IMR-90 (cell line): ENCODE measurements at regions not wholly inside any gene's neighbourhood (a gene's known extent, or its start where the extent isn't known, plus 50 kb on each side); places are given as distances from the start of the nearest gene placed in this dataset.

Experiments used
- ATAC-seq: fragments of 200-7000 bp; cut with Tn5 transposase; 2 replicates; pipeline ENCODE4 v1.9.1; 2020; ENCODE audit warnings: low read depth, mild to moderate bottlenecking, moderate library complexity
- BruUV-seq: library from RNA; stranded (reverse); fragments of 400-500 nt; replicated peaks from 2 replicates; lab custom pipeline; 2021; lab: Mats Ljungman, UMichigan
- CTCF ChIA-PET: fragments of 300-600 bp; formaldehyde crosslinking; extraction: SDS; loops from one replicate; lab custom pipeline; 2021; ENCODE audit warnings: antibody characterized with exemption; lab: Yijun Ruan, JAX
- POLR2A ChIA-PET: fragments of 300-600 bp; sonication (Branson Sonifier 250); formaldehyde crosslinking; loops from one replicate; lab custom pipeline; 2022; ENCODE audit warnings: antibody characterized with exemption; ENCODE audit not compliant: unreplicated experiment; lab: Charles Lee
- DNase-seq: peaks from one replicate; pipeline ENCODE4 v3.0.0; 2013
- H2AFZ ChIP-seq: replicated peaks from 2 replicates; pipeline ENCODE3; 2013; ENCODE audit warnings: low read length, mild to moderate bottlenecking; ENCODE audit not compliant: poor library complexity
- H2AK5ac ChIP-seq: 2 replicates; pipeline ENCODE4 v1.6.1; 2013; ENCODE audit warnings: low read depth, low read length, inconsistent platforms
- H2AK9ac ChIP-seq: replicated peaks from 2 replicates; pipeline ENCODE3; 2013; ENCODE audit warnings: mild to moderate bottlenecking, low read depth, low read length, moderate library complexity; ENCODE audit not compliant: poor library complexity
- H2BK120ac ChIP-seq: 2 replicates; pipeline ENCODE4 v1.6.1; 2013; ENCODE audit warnings: low read depth, low read length, inconsistent platforms
- H2BK15ac ChIP-seq: 3 replicates; pipeline ENCODE4 v1.6.1; 2013; ENCODE audit warnings: low read depth, low read length, inconsistent platforms
- H2BK20ac ChIP-seq: 2 replicates; pipeline ENCODE4 v1.6.1; 2013; ENCODE audit warnings: low read depth, mild to moderate bottlenecking, inconsistent platforms, low read length, moderate library complexity
- H2BK5ac ChIP-seq: 2 replicates; pipeline ENCODE4 v1.6.1; 2013; ENCODE audit warnings: mild to moderate bottlenecking, low read depth, low read length, inconsistent platforms; ENCODE audit not compliant: poor library complexity, severe bottlenecking
- H3K14ac ChIP-seq: replicated peaks from 2 replicates; pipeline ENCODE4 v1.6.1; 2013; ENCODE audit warnings: low read depth, low read length, inconsistent platforms
- H3K18ac ChIP-seq: 2 replicates; pipeline ENCODE4 v1.6.1; 2013; ENCODE audit warnings: low read depth, low read length, control low read depth
- H3K23ac ChIP-seq: 2 replicates; pipeline ENCODE4 v1.6.1; 2013; ENCODE audit warnings: low read depth, low read length, inconsistent platforms
- H3K27ac ChIP-seq: 2 replicates; pipeline ENCODE4 v1.5.1; 2013; ENCODE audit warnings: mild to moderate bottlenecking, control low read depth, low read length; ENCODE audit not compliant: insufficient read depth
- H3K27me3 ChIP-seq: 2 replicates; pipeline ENCODE4 v1.6.1; 2013; ENCODE audit warnings: low read length; ENCODE audit not compliant: control insufficient read depth, insufficient read depth
- H3K36me3 ChIP-seq: 2 replicates; pipeline ENCODE4 v1.6.1; 2013; ENCODE audit warnings: low read length, mixed read lengths; ENCODE audit not compliant: control insufficient read depth, insufficient read depth
- H3K4ac ChIP-seq: 2 replicates; pipeline ENCODE4 v1.6.1; 2013; ENCODE audit warnings: low read depth, low read length, inconsistent platforms
- H3K4me1 ChIP-seq: 2 replicates; pipeline ENCODE4 v1.6.1; 2013; ENCODE audit warnings: low read length, mixed read lengths; ENCODE audit not compliant: control insufficient read depth, insufficient read depth
- H3K4me2 ChIP-seq: 2 replicates; pipeline ENCODE4 v1.6.1; 2013; ENCODE audit warnings: low read depth, mild to moderate bottlenecking, control low read depth, low read length, moderate library complexity
- H3K4me3 ChIP-seq: 2 replicates; pipeline ENCODE4 v1.5.1; 2013; ENCODE audit warnings: low read depth, mild to moderate bottlenecking, control low read depth, low read length, moderate library complexity; ENCODE audit not compliant: insufficient read depth
- H3K56ac ChIP-seq: 2 replicates; pipeline ENCODE4 v1.6.1; 2013; ENCODE audit warnings: low read length, inconsistent platforms; ENCODE audit not compliant: insufficient read depth; ENCODE audit errors: extremely low read depth
- H3K79me1 ChIP-seq, 2 experiments: 2 replicates each; pipeline ENCODE4 v1.6.1; 2013; ENCODE audit warnings: low read length in 2 of 2, inconsistent platforms in 1 of 2, low read depth in 1 of 2
- H3K9ac ChIP-seq: 2 replicates; pipeline ENCODE4 v1.6.1; 2013; ENCODE audit warnings: low read depth, low read length, control low read depth
- H3K9me1 ChIP-seq: 2 replicates; pipeline ENCODE4 v1.6.1; 2013; ENCODE audit warnings: low read length, inconsistent platforms; ENCODE audit not compliant: insufficient read depth
- H3K9me3 ChIP-seq: 2 replicates; pipeline ENCODE4 v1.6.1; 2013; ENCODE audit warnings: low read length; ENCODE audit not compliant: control insufficient read depth, insufficient read depth
- H4K20me1 ChIP-seq: 2 replicates; pipeline ENCODE4 v1.6.1; 2013; ENCODE audit warnings: low read length, inconsistent platforms; ENCODE audit not compliant: insufficient read depth
- H4K5ac ChIP-seq: 2 replicates; pipeline ENCODE4 v1.6.1; 2013; ENCODE audit warnings: mild to moderate bottlenecking, low read depth, low read length, control low read depth
- H4K8ac ChIP-seq, 2 experiments: 2 replicates each; pipeline ENCODE4 v1.6.1; 2013; ENCODE audit warnings: low read depth in 2 of 2, low read length in 2 of 2, control low read depth in 1 of 2, inconsistent platforms in 1 of 2
- H4K91ac ChIP-seq: 2 replicates; pipeline ENCODE4 v1.6.1; 2013; ENCODE audit warnings: low read depth, low read length, inconsistent platforms; ENCODE audit not compliant: insufficient read depth
- CHD1 ChIP-seq: IDR thresholded peaks from 2 replicates; pipeline ENCODE4 v1.6.1; 2012; ENCODE audit warnings: low read depth, low read length, improper control_type of control experiment
- RAD21 ChIP-seq: IDR thresholded peaks from 2 replicates; pipeline ENCODE4 v1.6.1; 2012; ENCODE audit warnings: low read length, improper control_type of control experiment
- WGBS, 2 experiments: methylation state at CpG; one replicate each; pipeline versions ENCODE4 v1.1.5 to v1.1.7; 2013; ENCODE audit warnings: missing lambda C conversion rate in 2 of 2; ENCODE audit not compliant: insufficient read length in 1 of 2; ENCODE audit errors: extremely low coverage in 2 of 2; 5-methylcytosine and 5-hydroxymethylcytosine counted together
- dilution Hi-C: fragments of 300-500 bp; cut with HindIII; formaldehyde crosslinking; loops from one replicate; pipeline ENCODE4 v1.14.3; 2018; ENCODE audit warnings: low sequenced_read_pairs; ENCODE audit not compliant: unreplicated experiment
- in situ Hi-C: fragments of 300-500 bp; cut with MboI; formaldehyde crosslinking; loops from 3 replicates; pipeline ENCODE4 v1.14.3; 2019; ENCODE audit warnings: low sequenced_read_pairs, inconsistent platforms, mixed read lengths
- intact Hi-C: fragments of 100-400 bp; cut with micrococcal nuclease; formaldehyde crosslinking; loops from 2 replicates; pipeline ENCODE4 v1.10.0; 2022

GRCh38 chr5:158464383-158464782 lies 605.4 kb upstream of the CLINT1 start:
- no peak overlapping the region for H3K56ac ChIP-seq

More at GRCh38 chr5:158464383-158464782, 605.4 kb upstream of the CLINT1 start:
- no peaks in the 10 kb centered on the region for H3K79me1 ChIP-seq
- DNase-seq (no peak), ATAC-seq (no peak)
- H3K27me3 ChIP-seq = peaks cover 2% of the 10 kb centered on the region; the same call in 1 of the 2 replicates
- intact Hi-C loops = no loop called here
- H3K4me2 ChIP-seq = no peak overlapping the region
- no peak overlapping the region for H2BK120ac ChIP-seq
- ChIA-PET POLR2A (no interaction called here), CTCF (no interaction called here)
- no TSS peak for BruUV-seq
- dilution Hi-C loops = no loop called here
- no peak overlapping the region for H2BK15ac ChIP-seq
- H4K91ac ChIP-seq = no peak overlapping the region
- H3K9ac ChIP-seq = no peak overlapping the region
- H3K27ac ChIP-seq = no peak overlapping the region
- in situ Hi-C loops = no loop called here
- no peak overlapping the region for H3K4ac ChIP-seq
- H4K5ac ChIP-seq = no peak overlapping the region
- H2AFZ ChIP-seq = no peak overlapping the region
- no peaks in the 10 kb centered on the region for H3K4me1 ChIP-seq
- H3K4me3 ChIP-seq = no peak overlapping the region
- H3K9me1 ChIP-seq = no peaks in the 10 kb centered on the region
- H2BK20ac ChIP-seq = no peak overlapping the region
- H4K8ac ChIP-seq = no peak overlapping the region
- no peaks in the 10 kb centered on the region for H3K36me3 ChIP-seq
- no peak overlapping the region for H2AK5ac ChIP-seq
- no peak overlapping the region for H3K23ac ChIP-seq
- no peak overlapping the region for H3K14ac ChIP-seq
- TF ChIP-seq RAD21 = no peak
- TF ChIP-seq CHD1 = no peak
- H2AK9ac ChIP-seq = no peak overlapping the region
- H4K20me1 ChIP-seq = no peaks in the 10 kb centered on the region
- no peak overlapping the region for H2BK5ac ChIP-seq
- no peaks in the 10 kb centered on the region for H3K9me3 ChIP-seq
- H3K18ac ChIP-seq = no peak overlapping the region
- no CpG with 5 or more reads among the region's 1 CpG for WGBS, 2 experiments
